Heart left ventricle (tissue), 16 donors: ENCODE measurements at regions not wholly inside any gene's neighbourhood (a gene's known extent, or its start where the extent isn't known, plus 50 kb on each side); places are given as distances from the start of the nearest gene placed in this dataset.

Experiments
- ATAC-seq, 4 donors: fragments of 200-7000 bp; cut with Tn5 transposase; one replicate each; pipeline ENCODE4 v1.9.1; 2020 to 2022; ENCODE audit warnings: moderate library complexity in 4 of 4, mild to moderate bottlenecking in 3 of 4, moderate number of reproducible peaks in 1 of 4
- DNase-seq, 5 donors: peaks; one replicate each; pipeline ENCODE4 v3.0.0-alpha.2; 2020
- H3K27ac ChIP-seq, 12 donors: fragments of 200-600 bp; sonication (generic) in 4 of 12; one replicate each; pipeline versions ENCODE4 v1.5.0 to v1.8.0; 2016 to 2022; ENCODE audit warnings: mild to moderate bottlenecking in 2 of 12
- H3K27me3 ChIP-seq, 9 donors: fragments of 200-600 bp; sonication (generic) in 2 of 9; one replicate each; pipeline versions ENCODE4 v1.5.1 to v1.8.0; 2016 to 2022; ENCODE audit warnings: mild to moderate bottlenecking in 3 of 9
- H3K36me3 ChIP-seq, 9 donors: fragments of 200-600 bp; sonication (generic) in 2 of 9; one replicate each; pipeline versions ENCODE4 v1.5.0 to v1.8.0; 2018 to 2022; ENCODE audit warnings: mild to moderate bottlenecking in 2 of 9
- H3K4me1 ChIP-seq, 12 donors: fragments of 200-600 bp; sonication (generic) in 4 of 12; one replicate each; pipeline versions ENCODE4 v1.5.0 to v1.8.0; 2016 to 2022; ENCODE audit warnings: mild to moderate bottlenecking in 3 of 12
- H3K4me3 ChIP-seq, 12 donors: fragments of 200-600 bp; sonication (generic) in 4 of 12; one replicate each; pipeline versions ENCODE4 v1.5.0 to v1.8.0; 2017 to 2022; ENCODE audit warnings: mild to moderate bottlenecking in 9 of 12, moderate library complexity in 4 of 12
- H3K9me3 ChIP-seq, 12 donors: fragments of 200-600 bp; sonication (generic) in 4 of 12; one replicate each; pipeline versions ENCODE4 v1.5.0 to v1.8.0; 2016 to 2022; ENCODE audit warnings: mild to moderate bottlenecking in 1 of 12
- CTCF ChIP-seq, 12 donors: fragments of 200-600 bp; sonication (generic) in 4 of 12; IDR thresholded peaks; one replicate each; pipeline versions ENCODE4 v1.5.0 to v1.8.0; 2018 to 2022; ENCODE audit warnings: antibody characterized with exemption in 12 of 12, mild to moderate bottlenecking in 5 of 12
- POLR2A ChIP-seq, 2 donors: fragments of 450-650 bp; IDR thresholded peaks; one replicate each; pipeline ENCODE4 v1.6.1; 2017; ENCODE audit warnings: antibody characterized with exemption in 2 of 2, mild to moderate bottlenecking in 2 of 2, moderate library complexity in 2 of 2
- WGBS, 4 donors: extraction: QIAGEN DNeasy Blood & Tissue Kit in 2 of 4; methylation state at CpG; one replicate each; pipeline versions ENCODE4 v1.1.5 to v1.1.7; 2013 to 2018; 5-methylcytosine and 5-hydroxymethylcytosine counted together
- intact Hi-C, 10 donors: fragments of 100-400 bp; cut with DNase I; formaldehyde crosslinking; loops; one replicate each; pipeline versions ENCODE4 v1.11.1 to v1.14.2; 2022
- donor health status: ischemic (EF 13 %, LVEDD 7.1; RV severe dilation, severe dysfunction).
- donor health status: healthy with polysubstance abuse.
- donor health status: DM: no; HTN: yes; CAD: no.
- donor health status: DM: no; HTN: no; CAD: no.
- donor health status: ischemic (EF 25% LVEDD 6.9; RV normal size, moderate dysfunction).
- donor health status: ischemic (EF 25% LVEDD 5.7; RV mildly dilated, moderate dysfunction).
- donor health status: healthy.
- donor health status: DM: yes; HTN: yes; CAD: no.
- donor health status: ischemic (EF 35%, LVEDD 5.7; RV mildly dilated, moderate dysfunction).
- donor health status: nonischemic (EF 11% LVEDD 7.7; RV severe dilation, severe dysfunction).
- donor health status: DM: yes; HTN: yes; CAD: no.
- donor health status: PGD.
- donor health status: ischemic (EF 29% LVEDD 5.4; RV normal size, mild dysfunction).
- donor health status: nonischemic (EF 23%, LVEDD 6.1; RV moderate dilation, normal function).

- Histone ChIP-seq H3K27me3 (no peaks in the 10 kb centered on the region), H3K36me3 (no peaks in the 10 kb centered on the region), H3K27ac (no peak overlapping the region), H3K9me3 (no peaks in the 10 kb centered on the region), H3K4me3 (no peak overlapping the region), H3K4me1 (no peaks in the 10 kb centered on the region)
- ATAC-seq: no peak
- intact Hi-C loops: no loop called here
- 89 to 96% (median 92%) methylated on average over 21 of the region's 21 CpGs for WGBS, 4 donors
- DNase-seq: no peak
- no peak for TF ChIP-seq POLR2A (IDR thresholded peaks at IDR 0.05)
- no peak for TF ChIP-seq CTCF (IDR thresholded peaks at IDR 0.05)
Measured at GRCh38 chr4:187157380-187157958, 433.8 kb upstream of the FAT1 start.

GRCh38 chr4:187158003-187158402, 434.3 kb upstream of the FAT1 start:
- no peaks in the 10 kb centered on the region for H3K4me1 ChIP-seq
- ATAC-seq (no peak), DNase-seq (peak in 1 of 5 donors; percentile 57)
- TF ChIP-seq POLR2A (IDR thresholded peaks at IDR 0.05): no peak
- no peak for TF ChIP-seq CTCF (IDR thresholded peaks at IDR 0.05)
- no peak overlapping the region for H3K4me3 ChIP-seq
- WGBS, 4 donors: 76 to 91% (median 84%) methylated on average over 10 of the region's 10 CpGs
- H3K36me3 ChIP-seq: no peaks in the 10 kb centered on the region
- no peak overlapping the region for H3K27ac ChIP-seq
- no peaks in the 10 kb centered on the region for H3K27me3 ChIP-seq
- H3K9me3 ChIP-seq: no peaks in the 10 kb centered on the region
- intact Hi-C loops: no loop called here

- H3K27me3 ChIP-seq: no peaks in the 10 kb centered on the region
- intact Hi-C loops: no loop called here
- no peaks in the 10 kb centered on the region for H3K36me3 ChIP-seq
- no peak overlapping the region for H3K4me3 ChIP-seq
- no peaks in the 10 kb centered on the region for H3K4me1 ChIP-seq
- no peak for DNase-seq
- WGBS, 4 donors: 85 to 91% (median 87%) methylated on average over 3 of the region's 3 CpGs
- TF ChIP-seq CTCF (IDR thresholded peaks at IDR 0.05): no peak
- no peak for TF ChIP-seq POLR2A (IDR thresholded peaks at IDR 0.05)
- no peaks in the 10 kb centered on the region for H3K9me3 ChIP-seq
- no peak for ATAC-seq
- no peak overlapping the region for H3K27ac ChIP-seq
Measured at GRCh38 chr4:187160486-187160885, 436.8 kb upstream of the FAT1 start.

- WGBS, 4 donors: 74 to 86% (median 81%) methylated on average over 7 of the region's 7 CpGs
- Histone ChIP-seq H3K9me3 (no peaks in the 10 kb centered on the region), H3K36me3 (no peaks in the 10 kb centered on the region), H3K4me1 (no peaks in the 10 kb centered on the region), H3K27me3 (no peaks in the 10 kb centered on the region), H3K27ac (no peak overlapping the region), H3K4me3 (no peak overlapping the region)
- DNase-seq (no peak), ATAC-seq (no peak)
- intact Hi-C loops: no loop called here
- TF ChIP-seq CTCF (IDR thresholded peaks at IDR 0.05) (no peak), POLR2A (IDR thresholded peaks at IDR 0.05) (no peak)
Measured at GRCh38 chr4:187166886-187167512, 443.3 kb upstream of the FAT1 start.
